ENCODE measurements at regions not wholly inside any gene's neighbourhood (a gene's known extent, or its start where the extent isn't known, plus 50 kb on each side); places are given as distances from the start of the nearest gene placed in this dataset.

- Mint-ChIP-seq H3K27me3 (ENCODE audit: insufficient read depth) (peaks cover 26% of the 10 kb centered on the region), H3K4me1 (no peaks in the 10 kb centered on the region), H3K36me3 (ENCODE audit: low read depth) (no peaks in the 10 kb centered on the region), H3K4me3 (no peak overlapping the region), H3K27ac (no peak overlapping the region), H3K9me3 (no peaks in the 10 kb centered on the region)
- no peak overlapping the region for H3K4me3 ChIP-seq (ENCODE audit: low read length)
- WGBS, 2 experiments (ENCODE audit: insufficient coverage in 1 of 2, insufficient read length in 1 of 2), result 91 to 95% methylated on average over 2 of the region's 2 CpGs
- H3K9me3 ChIP-seq (ENCODE audit: control insufficient read depth, low read length), result no peaks in the 10 kb centered on the region
- DNase-seq, result no peak
- H3K27me3 ChIP-seq (ENCODE audit: control insufficient read depth, insufficient read depth, low read length, poor library complexity, severe bottlenecking), result peaks cover 22% of the 10 kb centered on the region
- H3K36me3 ChIP-seq (ENCODE audit: control insufficient read depth, insufficient read depth, low read length), result no peaks in the 10 kb centered on the region
- no peaks in the 10 kb centered on the region for H3K4me1 ChIP-seq (ENCODE audit: control insufficient read depth, insufficient read depth, low read length)
- TF ChIP-seq CTCF (conservative IDR thresholded peaks at IDR 0.05), result no peak
- no peak overlapping the region for H3K27ac ChIP-seq (ENCODE audit: low read depth, low read length)
- no peak overlapping the region for H3K9ac ChIP-seq (ENCODE audit: extremely low read depth, low read length, poor library complexity, severe bottlenecking)
These were observed 292.4 kb upstream of the USP24 start for GRCh38 chr1:55507578-55507931.

- no peak for TF ChIP-seq CTCF (conservative IDR thresholded peaks at IDR 0.05)
- Mint-ChIP-seq H3K4me3 (no peak overlapping the region), H3K27me3 (ENCODE audit: insufficient read depth) (peaks cover 24% of the 10 kb centered on the region), H3K9me3 (no peaks in the 10 kb centered on the region), H3K36me3 (ENCODE audit: low read depth) (no peaks in the 10 kb centered on the region), H3K4me1 (no peaks in the 10 kb centered on the region), H3K27ac (no peak overlapping the region)
- Histone ChIP-seq H3K27ac (ENCODE audit: low read depth, low read length) (no peak overlapping the region), H3K4me1 (ENCODE audit: control insufficient read depth, insufficient read depth, low read length) (no peaks in the 10 kb centered on the region), H3K9me3 (ENCODE audit: control insufficient read depth, low read length) (no peaks in the 10 kb centered on the region), H3K27me3 (ENCODE audit: control insufficient read depth, insufficient read depth, low read length, poor library complexity, severe bottlenecking) (peaks cover 21% of the 10 kb centered on the region), H3K36me3 (ENCODE audit: control insufficient read depth, insufficient read depth, low read length) (no peaks in the 10 kb centered on the region), H3K9ac (ENCODE audit: extremely low read depth, low read length, poor library complexity, severe bottlenecking) (no peak overlapping the region), H3K4me3 (ENCODE audit: low read length) (no peak overlapping the region)
- 86 to 92% methylated on average over 4 to 6 of the region's 6 CpGs for WGBS, 2 experiments (ENCODE audit: insufficient coverage in 1 of 2, insufficient read length in 1 of 2)
- no peak for DNase-seq
These were observed 291.8 kb upstream of the USP24 start for GRCh38 chr1:55506740-55507577.

- Histone ChIP-seq H3K9ac (ENCODE audit: extremely low read depth, low read length, poor library complexity, severe bottlenecking) (no peak overlapping the region), H3K27me3 (ENCODE audit: control insufficient read depth, insufficient read depth, low read length, poor library complexity, severe bottlenecking) (peaks cover 21% of the 10 kb centered on the region), H3K4me3 (ENCODE audit: low read length) (no peak overlapping the region), H3K9me3 (ENCODE audit: control insufficient read depth, low read length) (no peaks in the 10 kb centered on the region), H3K36me3 (ENCODE audit: control insufficient read depth, insufficient read depth, low read length) (no peaks in the 10 kb centered on the region), H3K27ac (ENCODE audit: low read depth, low read length) (no peak overlapping the region), H3K4me1 (ENCODE audit: control insufficient read depth, insufficient read depth, low read length) (no peaks in the 10 kb centered on the region)
- Mint-ChIP-seq H3K27ac (no peak overlapping the region), H3K36me3 (ENCODE audit: low read depth) (no peaks in the 10 kb centered on the region), H3K9me3 (no peaks in the 10 kb centered on the region), H3K27me3 (ENCODE audit: insufficient read depth) (peaks cover 20% of the 10 kb centered on the region), H3K4me3 (no peak overlapping the region), H3K4me1 (no peaks in the 10 kb centered on the region)
- no peak for DNase-seq
- no peak for TF ChIP-seq CTCF (conservative IDR thresholded peaks at IDR 0.05)
These were observed 290.2 kb upstream of the USP24 start for GRCh38 chr1:55505326-55505725.

All from endodermal cell (in vitro differentiated cells).